ENCODE measurements at regions not wholly inside any gene's neighbourhood (a gene's known extent, or its start where the extent isn't known, plus 50 kb on each side); places are given as distances from the start of the nearest gene placed in this dataset.

DNA sequence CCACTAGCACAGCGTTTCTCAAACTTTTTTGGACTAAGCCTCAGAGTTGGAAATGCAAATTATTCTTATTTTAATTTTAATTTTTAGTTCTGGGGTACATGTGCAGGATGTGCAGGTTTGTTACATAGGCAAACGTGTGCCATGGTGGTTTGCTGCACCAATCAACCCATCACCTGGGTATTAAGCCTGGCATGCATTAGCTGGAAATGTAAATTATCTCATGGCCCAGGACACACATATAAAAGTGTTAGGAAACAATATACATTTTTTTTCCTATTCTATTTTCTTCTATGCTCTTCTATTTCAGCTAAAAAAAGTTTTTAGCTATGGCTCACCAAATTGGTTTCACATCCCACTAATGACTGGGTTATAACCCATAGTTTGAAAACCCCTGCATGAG lies 73.3 kb upstream of the LRIG1 start:
- TF ChIP-seq, protein P1, sequence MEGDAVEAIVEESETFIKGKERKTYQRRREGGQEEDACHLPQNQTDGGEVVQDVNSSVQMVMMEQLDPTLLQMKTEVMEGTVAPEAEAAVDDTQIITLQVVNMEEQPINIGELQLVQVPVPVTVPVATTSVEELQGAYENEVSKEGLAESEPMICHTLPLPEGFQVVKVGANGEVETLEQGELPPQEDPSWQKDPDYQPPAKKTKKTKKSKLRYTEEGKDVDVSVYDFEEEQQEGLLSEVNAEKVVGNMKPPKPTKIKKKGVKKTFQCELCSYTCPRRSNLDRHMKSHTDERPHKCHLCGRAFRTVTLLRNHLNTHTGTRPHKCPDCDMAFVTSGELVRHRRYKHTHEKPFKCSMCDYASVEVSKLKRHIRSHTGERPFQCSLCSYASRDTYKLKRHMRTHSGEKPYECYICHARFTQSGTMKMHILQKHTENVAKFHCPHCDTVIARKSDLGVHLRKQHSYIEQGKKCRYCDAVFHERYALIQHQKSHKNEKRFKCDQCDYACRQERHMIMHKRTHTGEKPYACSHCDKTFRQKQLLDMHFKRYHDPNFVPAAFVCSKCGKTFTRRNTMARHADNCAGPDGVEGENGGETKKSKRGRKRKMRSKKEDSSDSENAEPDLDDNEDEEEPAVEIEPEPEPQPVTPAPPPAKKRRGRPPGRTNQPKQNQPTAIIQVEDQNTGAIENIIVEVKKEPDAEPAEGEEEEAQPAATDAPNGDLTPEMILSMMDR (IDR thresholded peaks at IDR 0.05), result no peak
- H3K4me3 ChIP-seq, result no peak overlapping the region
- no peak overlapping the region for H3K27ac ChIP-seq
- no peaks in the 10 kb centered on the region for H3K27me3 ChIP-seq
- no peak for DNase-seq (ENCODE audit: low spot score)
- H3K4me1 ChIP-seq, result no peaks in the 10 kb centered on the region
- no peaks in the 10 kb centered on the region for H3K36me3 ChIP-seq
- H3K9me3 ChIP-seq, result no peaks in the 10 kb centered on the region

DNA sequence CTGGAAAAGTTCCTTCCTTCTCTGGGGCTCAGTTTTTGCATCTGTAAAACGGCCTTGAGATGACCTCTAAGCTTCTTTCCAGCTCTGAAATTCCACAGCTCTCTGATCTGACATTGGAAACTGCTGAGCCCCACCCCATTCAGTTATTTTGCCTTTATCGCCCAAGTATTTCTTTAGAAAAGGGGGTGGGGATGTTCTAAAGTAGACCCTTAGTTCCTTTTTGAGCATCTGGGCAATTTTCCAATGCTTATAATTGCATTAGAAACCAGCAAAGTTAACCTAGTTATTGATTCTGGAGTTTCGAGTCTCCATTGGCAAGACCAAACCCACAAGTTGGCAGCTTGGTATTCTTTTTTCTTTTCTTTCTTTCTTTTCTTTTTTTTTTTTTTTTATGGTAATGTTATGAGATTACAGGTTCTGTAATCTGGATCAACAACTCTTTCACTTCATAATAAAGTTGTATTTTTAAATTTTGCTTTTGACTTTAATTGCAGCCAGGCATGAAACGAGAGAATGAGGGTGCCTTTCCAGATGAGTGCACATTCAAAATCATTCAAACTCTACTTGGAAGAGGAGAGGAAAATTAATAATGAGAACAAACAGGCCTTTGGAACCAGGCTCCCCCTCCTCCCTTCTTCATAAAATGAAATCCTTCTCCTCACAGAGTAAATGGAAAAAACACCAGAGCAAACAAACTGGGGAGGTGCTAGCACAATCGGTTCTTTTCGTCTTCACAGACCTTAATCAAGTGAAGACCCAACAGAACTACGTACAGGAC lies 76.8 kb upstream of the LRIG1 start:
- no peak overlapping the region for H3K4me3 ChIP-seq
- TF ChIP-seq, protein P1 (IDR thresholded peaks at IDR 0.05), result no peak
- no peaks in the 10 kb centered on the region for H3K36me3 ChIP-seq
- no peak for DNase-seq (ENCODE audit: low spot score)
- H3K27ac ChIP-seq, result no peak overlapping the region
- no peaks in the 10 kb centered on the region for H3K27me3 ChIP-seq
- no peaks in the 10 kb centered on the region for H3K4me1 ChIP-seq
- H3K9me3 ChIP-seq, result no peaks in the 10 kb centered on the region

DNA sequence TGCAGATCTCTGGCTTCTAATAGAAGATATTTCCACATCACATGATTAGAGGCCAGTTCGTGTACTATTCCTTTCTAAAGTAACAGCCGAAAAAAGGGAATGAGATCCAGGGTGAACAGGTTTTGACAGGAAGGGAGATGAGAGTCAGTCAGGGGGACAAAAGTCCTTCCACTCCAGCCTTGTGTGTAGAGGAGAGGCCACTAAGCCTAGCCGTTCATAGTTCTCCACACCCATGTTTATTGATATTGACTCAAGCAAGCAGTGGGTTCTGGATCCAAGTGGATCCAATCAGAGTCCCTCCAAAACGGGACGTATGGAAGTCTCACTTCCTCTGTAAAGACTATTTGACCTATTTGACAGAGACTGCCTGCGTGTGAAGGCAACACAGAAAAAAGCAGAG lies 80.4 kb upstream of the LRIG1 start:
- no peaks in the 10 kb centered on the region for H3K4me1 ChIP-seq
- no peaks in the 10 kb centered on the region for H3K27me3 ChIP-seq
- TF ChIP-seq, protein P1 (IDR thresholded peaks at IDR 0.05), result no peak
- no peak for DNase-seq (ENCODE audit: low spot score)
- H3K27ac ChIP-seq, result no peak overlapping the region
- H3K9me3 ChIP-seq, result no peaks in the 10 kb centered on the region
- H3K36me3 ChIP-seq, result no peaks in the 10 kb centered on the region
- no peak overlapping the region for H3K4me3 ChIP-seq

DNA sequence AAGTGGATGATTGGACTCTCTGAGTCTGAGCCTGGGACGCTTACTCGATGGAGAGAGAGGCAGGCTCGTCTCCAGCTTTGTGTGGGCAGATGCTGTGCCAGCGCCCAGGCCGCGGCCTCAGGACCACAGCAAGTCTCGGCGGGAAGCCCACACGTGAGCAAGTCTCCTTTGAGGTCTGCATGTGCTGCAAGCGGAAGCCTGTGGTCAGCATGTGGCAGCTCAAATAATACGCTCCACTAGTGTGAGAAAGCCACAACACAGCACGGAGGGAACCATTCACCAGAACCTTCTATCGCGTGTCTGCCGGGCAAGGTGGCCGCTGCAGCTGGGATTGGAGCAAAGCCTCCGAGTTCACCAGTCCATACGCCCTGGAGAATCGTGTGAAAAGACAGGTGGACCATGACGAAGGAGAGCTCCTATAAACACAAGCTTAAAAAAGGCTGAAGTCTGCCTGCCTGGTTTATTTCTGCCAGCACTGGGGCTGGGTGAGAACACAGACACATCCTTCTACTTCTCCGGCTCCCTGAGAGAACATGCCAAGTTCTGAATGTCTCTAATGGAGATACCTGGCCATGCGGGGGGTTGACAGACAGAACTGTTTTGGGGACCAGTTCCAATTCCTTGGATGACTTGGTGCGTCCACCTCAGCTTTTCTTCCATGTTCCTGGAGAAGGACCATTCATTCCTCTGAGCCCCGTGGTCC lies 82.0 kb upstream of the LRIG1 start:
- TF ChIP-seq, protein P1 (IDR thresholded peaks at IDR 0.05), result no peak
- Histone ChIP-seq H3K36me3 (no peaks in the 10 kb centered on the region), H3K27ac (no peak overlapping the region), H3K9me3 (no peaks in the 10 kb centered on the region), H3K27me3 (no peaks in the 10 kb centered on the region), H3K4me3 (no peak overlapping the region), H3K4me1 (no peaks in the 10 kb centered on the region)
- no peak for DNase-seq (ENCODE audit: low spot score)

DNA sequence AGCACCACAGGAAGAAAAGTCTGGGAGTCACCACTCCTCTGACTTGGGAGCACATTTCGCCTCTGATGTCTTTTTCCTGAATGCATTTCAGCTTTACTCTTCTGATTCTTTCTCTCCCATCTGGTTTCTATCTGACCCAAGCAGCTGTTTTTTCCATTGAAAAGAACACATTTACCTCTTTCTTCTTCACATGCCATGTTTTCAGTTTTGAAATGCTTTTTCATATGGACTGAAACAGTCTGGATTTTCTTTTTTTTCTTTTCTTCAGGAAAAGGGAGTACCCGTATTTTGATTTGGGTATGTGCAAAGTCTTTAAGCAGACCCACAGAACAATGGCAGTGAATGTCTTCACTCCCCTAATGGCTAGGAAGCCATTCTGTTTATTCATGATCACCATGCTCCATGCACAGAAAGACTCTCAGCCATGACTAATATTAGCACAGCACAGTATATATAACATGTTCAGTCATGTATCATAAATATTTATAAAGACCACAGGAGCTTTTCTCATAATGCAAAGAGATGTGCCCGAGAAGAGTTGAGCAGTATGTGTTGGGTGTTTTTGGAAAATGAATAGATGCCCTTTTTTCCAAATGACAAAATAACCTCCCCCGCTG lies 82.7 kb upstream of the LRIG1 start:
- no peak for DNase-seq (ENCODE audit: low spot score)
- H3K4me1 ChIP-seq, result no peaks in the 10 kb centered on the region

More for the DNA sequence above, 82.7 kb upstream of the LRIG1 start:
- Histone ChIP-seq H3K27ac (no peak overlapping the region), H3K27me3 (no peaks in the 10 kb centered on the region), H3K36me3 (no peaks in the 10 kb centered on the region), H3K9me3 (no peaks in the 10 kb centered on the region), H3K4me3 (no peak overlapping the region)
- TF ChIP-seq, protein P1 (IDR thresholded peaks at IDR 0.05), result no peak
